Activated CD8-positive, alpha-beta memory T cell treated with anti-CD3 and anti-CD28 coated beads for 24 hours (primary cell): ENCODE measurements at regions not wholly inside any gene's neighbourhood (a gene's known extent, or its start where the extent isn't known, plus 50 kb on each side); places are given as distances from the start of the nearest gene placed in this dataset.
"Not testable (repeated sequence)": the region's sequence is repeated elsewhere in the genome, so short reads cannot be mapped to it uniquely, and the experiment has no call there.

Experiments used
- DNase-seq: peaks from one replicate; pipeline ENCODE4 v3.0.0-alpha.2; 2020

GRCh38 chr9:73219985-73220626 lies 68.4 kb downstream of the ANXA1 start:
- DNase-seq = peak; percentile 56

GRCh38 chr9:73223594-73223993 lies 71.9 kb downstream of the ANXA1 start:
- no peak for DNase-seq

- DNase-seq = no peak
Measured at GRCh38 chr9:73229543-73229942, 77.9 kb downstream of the ANXA1 start.

- no peak for DNase-seq
Measured at GRCh38 chr9:73230251-73230650, 78.6 kb downstream of the ANXA1 start.

GRCh38 chr9:73231203-73231602 lies 79.5 kb downstream of the ANXA1 start:
- no peak for DNase-seq

GRCh38 chr9:73233359-73234007 lies 81.8 kb downstream of the ANXA1 start:
- no peak for DNase-seq

GRCh38 chr9:73234008-73234360 lies 82.3 kb downstream of the ANXA1 start:
- no peak for DNase-seq

GRCh38 chr9:73237140-73237539 lies 85.5 kb downstream of the ANXA1 start:
- no peak for DNase-seq

GRCh38 chr9:73239570-73240265 lies 88.1 kb downstream of the ANXA1 start:
- no peak for DNase-seq

GRCh38 chr9:73243078-73243477 lies 91.4 kb downstream of the ANXA1 start:
- DNase-seq = no peak

- no peak for DNase-seq
Measured at GRCh38 chr9:73259086-73259696, 107.5 kb downstream of the ANXA1 start.

GRCh38 chr9:73260506-73260905 lies 108.8 kb downstream of the ANXA1 start:
- no peak for DNase-seq

- DNase-seq = no peak
Measured at GRCh38 chr9:73264631-73265030, 113.0 kb downstream of the ANXA1 start.

- DNase-seq = no peak
Measured at GRCh38 chr9:73265876-73266275, 114.2 kb downstream of the ANXA1 start.

GRCh38 chr9:73269430-73270101 lies 117.9 kb downstream of the ANXA1 start:
- no peak for DNase-seq

- DNase-seq = no peak
Measured at GRCh38 chr9:73270967-73271721, 119.5 kb downstream of the ANXA1 start.

GRCh38 chr9:73280113-73280512 lies 128.4 kb downstream of the ANXA1 start:
- DNase-seq = no peak

- no peak for DNase-seq
Measured at GRCh38 chr9:73284377-73284776, 132.7 kb downstream of the ANXA1 start.

GRCh38 chr9:73294336-73294735 lies 142.7 kb downstream of the ANXA1 start:
- DNase-seq = no peak

GRCh38 chr9:73325983-73326382 lies 174.3 kb downstream of the ANXA1 start:
- no peak for DNase-seq

GRCh38 chr9:73327149-73327548 lies 175.5 kb downstream of the ANXA1 start:
- DNase-seq = no peak

- not testable (repeated sequence) for DNase-seq
Measured at GRCh38 chr9:73337182-73337581, 185.5 kb downstream of the ANXA1 start.

- no peak for DNase-seq
Measured at GRCh38 chr9:73344060-73344459, 192.4 kb downstream of the ANXA1 start.
